Ishikawa (cell line): ENCODE measurements at regions not wholly inside any gene's neighbourhood (a gene's known extent, or its start where the extent isn't known, plus 50 kb on each side); places are given as distances from the start of the nearest gene placed in this dataset.

ENCODE experiments used
- CEBPB ChIP-seq: IDR thresholded peaks from 2 replicates; pipeline ENCODE4 v1.6.1; 2012
- CREB1 ChIP-seq: IDR thresholded peaks from 2 replicates; pipeline ENCODE4 v1.6.1; 2012; ENCODE audit warnings: low read depth
- EGR1 ChIP-seq: IDR thresholded peaks from 2 replicates; pipeline ENCODE4 v1.6.1; 2012
- EP300 ChIP-seq: IDR thresholded peaks from 2 replicates; pipeline ENCODE4 v1.6.1; 2012; ENCODE audit warnings: borderline replicate concordance
- FOXM1 ChIP-seq: IDR thresholded peaks from 2 replicates; pipeline ENCODE4 v1.6.1; 2012; ENCODE audit warnings: low read depth, borderline replicate concordance
- NFIC ChIP-seq: IDR thresholded peaks from 2 replicates; pipeline ENCODE4 v1.6.1; 2012
- RAD21 ChIP-seq: IDR thresholded peaks from 2 replicates; pipeline ENCODE4 v1.6.1; 2012; ENCODE audit warnings: low read depth
- TAF1 ChIP-seq: IDR thresholded peaks from 2 replicates; pipeline ENCODE4 v1.6.1; 2012; ENCODE audit warnings: low read depth, mild to moderate bottlenecking
- TCF12 ChIP-seq: IDR thresholded peaks from 2 replicates; pipeline ENCODE4 v1.6.1; 2012; ENCODE audit warnings: low read depth
- TEAD4 ChIP-seq: IDR thresholded peaks from 2 replicates; pipeline ENCODE4 v1.6.1; 2012
- YY1 ChIP-seq: IDR thresholded peaks from 2 replicates; pipeline ENCODE4 v1.6.1; 2012; ENCODE audit warnings: low read depth
- ZBTB7A ChIP-seq: IDR thresholded peaks from 2 replicates; pipeline ENCODE4 v1.6.1; 2012; ENCODE audit warnings: low read depth
- TF ChIP-seq, protein P1 (sequence below): IDR thresholded peaks from 2 replicates; pipeline ENCODE4 v1.6.1; 2012; ENCODE audit warnings: low read depth, mild to moderate bottlenecking
- TF ChIP-seq, protein P2 (sequence below): IDR thresholded peaks from 2 replicates; pipeline ENCODE4 v1.6.1; 2012
- TF ChIP-seq, protein P3 (sequence below): IDR thresholded peaks from 2 replicates; pipeline ENCODE4 v1.6.1; 2012

DNA sequence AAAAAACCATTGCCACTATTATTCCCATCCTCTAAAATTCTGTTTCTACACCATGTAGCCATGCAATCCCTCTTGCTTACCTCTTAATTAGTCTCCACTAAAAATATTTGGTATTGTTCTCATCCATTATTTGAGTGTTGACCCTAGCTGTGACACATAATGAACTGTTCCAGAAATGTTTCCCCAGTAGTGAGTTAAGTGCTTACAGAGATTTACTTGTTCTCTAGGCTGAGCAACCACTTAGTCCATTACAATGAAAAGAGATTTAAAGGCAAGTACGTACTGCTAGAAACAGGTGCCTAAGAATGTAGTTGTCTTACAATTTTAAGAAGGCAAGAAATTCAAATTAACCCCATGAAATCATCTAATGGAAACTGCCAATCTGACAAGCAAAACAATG is 112.7 kb upstream of the PTPN13 start:
- TF ChIP-seq ZBTB7A, result no peak
- TF ChIP-seq TAF1, result no peak
- TF ChIP-seq CEBPB, result no peak
- no peak for TF ChIP-seq TCF12
- TF ChIP-seq, protein P1, sequence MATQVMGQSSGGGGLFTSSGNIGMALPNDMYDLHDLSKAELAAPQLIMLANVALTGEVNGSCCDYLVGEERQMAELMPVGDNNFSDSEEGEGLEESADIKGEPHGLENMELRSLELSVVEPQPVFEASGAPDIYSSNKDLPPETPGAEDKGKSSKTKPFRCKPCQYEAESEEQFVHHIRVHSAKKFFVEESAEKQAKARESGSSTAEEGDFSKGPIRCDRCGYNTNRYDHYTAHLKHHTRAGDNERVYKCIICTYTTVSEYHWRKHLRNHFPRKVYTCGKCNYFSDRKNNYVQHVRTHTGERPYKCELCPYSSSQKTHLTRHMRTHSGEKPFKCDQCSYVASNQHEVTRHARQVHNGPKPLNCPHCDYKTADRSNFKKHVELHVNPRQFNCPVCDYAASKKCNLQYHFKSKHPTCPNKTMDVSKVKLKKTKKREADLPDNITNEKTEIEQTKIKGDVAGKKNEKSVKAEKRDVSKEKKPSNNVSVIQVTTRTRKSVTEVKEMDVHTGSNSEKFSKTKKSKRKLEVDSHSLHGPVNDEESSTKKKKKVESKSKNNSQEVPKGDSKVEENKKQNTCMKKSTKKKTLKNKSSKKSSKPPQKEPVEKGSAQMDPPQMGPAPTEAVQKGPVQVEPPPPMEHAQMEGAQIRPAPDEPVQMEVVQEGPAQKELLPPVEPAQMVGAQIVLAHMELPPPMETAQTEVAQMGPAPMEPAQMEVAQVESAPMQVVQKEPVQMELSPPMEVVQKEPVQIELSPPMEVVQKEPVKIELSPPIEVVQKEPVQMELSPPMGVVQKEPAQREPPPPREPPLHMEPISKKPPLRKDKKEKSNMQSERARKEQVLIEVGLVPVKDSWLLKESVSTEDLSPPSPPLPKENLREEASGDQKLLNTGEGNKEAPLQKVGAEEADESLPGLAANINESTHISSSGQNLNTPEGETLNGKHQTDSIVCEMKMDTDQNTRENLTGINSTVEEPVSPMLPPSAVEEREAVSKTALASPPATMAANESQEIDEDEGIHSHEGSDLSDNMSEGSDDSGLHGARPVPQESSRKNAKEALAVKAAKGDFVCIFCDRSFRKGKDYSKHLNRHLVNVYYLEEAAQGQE, result no peak
- TF ChIP-seq EP300, result no peak
- no peak for TF ChIP-seq NFIC
- TF ChIP-seq, protein P2, sequence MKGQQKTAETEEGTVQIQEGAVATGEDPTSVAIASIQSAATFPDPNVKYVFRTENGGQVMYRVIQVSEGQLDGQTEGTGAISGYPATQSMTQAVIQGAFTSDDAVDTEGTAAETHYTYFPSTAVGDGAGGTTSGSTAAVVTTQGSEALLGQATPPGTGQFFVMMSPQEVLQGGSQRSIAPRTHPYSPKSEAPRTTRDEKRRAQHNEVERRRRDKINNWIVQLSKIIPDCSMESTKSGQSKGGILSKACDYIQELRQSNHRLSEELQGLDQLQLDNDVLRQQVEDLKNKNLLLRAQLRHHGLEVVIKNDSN, result no peak

DNA sequence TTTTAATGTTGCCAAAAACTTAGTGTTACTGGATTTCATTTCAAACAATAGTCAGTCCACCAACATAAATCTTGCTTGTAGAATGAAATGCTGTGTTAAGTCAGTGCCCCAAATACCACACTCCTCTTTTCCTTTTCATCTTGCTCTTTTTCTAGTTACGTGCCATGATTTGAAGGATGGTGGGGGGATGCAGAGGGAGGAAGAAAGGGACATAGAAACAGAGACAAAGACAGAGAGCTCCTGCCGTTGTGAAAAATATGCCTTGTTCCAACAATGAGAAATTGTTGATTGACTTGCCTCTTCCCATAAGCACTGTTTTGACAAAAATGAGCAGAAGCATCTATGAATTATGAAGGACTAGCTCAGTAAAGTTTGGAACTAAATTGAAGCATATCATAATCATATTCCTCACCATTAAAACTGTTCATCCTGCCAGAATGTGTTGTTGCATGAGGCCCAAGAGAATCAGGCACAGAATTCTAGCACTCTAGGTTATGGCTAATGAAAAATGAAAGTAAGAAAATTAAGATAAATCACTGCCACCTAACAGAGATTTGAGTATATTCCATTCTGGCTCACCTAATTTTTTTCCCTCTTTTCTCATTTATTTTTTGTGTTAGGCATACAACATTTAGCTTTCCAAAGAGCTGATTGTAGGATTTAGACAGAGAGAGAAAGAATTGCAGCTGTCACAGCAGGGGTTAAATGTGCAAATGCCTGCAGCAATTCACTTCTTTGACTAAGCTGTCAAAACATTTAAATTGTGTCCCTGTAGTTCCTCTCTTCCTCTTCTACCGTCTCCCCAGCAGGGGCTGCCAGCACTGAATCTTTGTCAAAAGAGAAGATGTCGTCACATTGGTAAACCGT is 111.6 kb upstream of the PTPN13 start:
- TF ChIP-seq NFIC, result no peak

DNA sequence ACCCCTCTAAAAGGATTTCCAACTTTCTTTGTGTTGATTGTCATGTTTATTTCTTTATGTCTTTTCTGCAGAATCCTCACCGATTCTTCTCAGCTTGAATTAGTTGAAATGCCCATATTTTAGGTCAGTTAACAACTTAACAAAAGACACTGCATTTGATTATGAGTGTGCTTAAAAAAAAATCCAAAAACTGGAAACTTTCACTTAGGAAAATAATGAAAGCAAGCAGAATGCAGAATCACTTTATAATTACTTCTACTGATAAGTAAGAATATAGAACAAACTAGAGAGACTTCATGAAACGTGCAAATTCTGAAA is 111.0 kb upstream of the PTPN13 start:
- TF ChIP-seq, protein P1, result no peak
- TF ChIP-seq EP300 (no peak), TCF12 (no peak), YY1 (no peak), RAD21 (no peak), TAF1 (no peak), ZBTB7A (no peak), CEBPB (no peak), TEAD4 (no peak), NFIC (no peak), CREB1 (no peak), EGR1 (no peak), FOXM1 (no peak)
- TF ChIP-seq, protein P2, result no peak
- TF ChIP-seq, protein P3, sequence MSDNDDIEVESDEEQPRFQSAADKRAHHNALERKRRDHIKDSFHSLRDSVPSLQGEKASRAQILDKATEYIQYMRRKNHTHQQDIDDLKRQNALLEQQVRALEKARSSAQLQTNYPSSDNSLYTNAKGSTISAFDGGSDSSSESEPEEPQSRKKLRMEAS, result no peak

DNA sequence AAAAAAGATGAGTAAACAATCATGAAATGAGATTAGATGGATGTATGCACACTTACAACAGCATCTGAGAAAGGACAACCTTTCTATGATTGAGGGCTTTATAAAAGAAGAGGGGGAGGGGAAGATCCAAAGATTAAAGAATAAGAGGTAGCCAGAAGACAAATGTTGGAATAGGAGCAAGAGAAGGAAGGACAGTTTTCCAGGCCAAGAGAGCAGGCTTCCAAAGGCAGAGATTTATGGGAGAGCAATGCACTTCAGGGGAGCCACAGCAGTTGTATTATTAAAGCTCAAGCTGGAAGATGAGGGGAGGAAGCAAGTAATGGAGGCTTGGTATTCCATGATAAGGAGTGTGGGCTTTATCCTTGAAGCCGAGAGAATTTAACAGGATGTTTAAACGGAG is 110.3 kb upstream of the PTPN13 start:
- TF ChIP-seq, protein P1, result no peak
- TF ChIP-seq, protein P3, result no peak
- TF ChIP-seq YY1 (no peak), FOXM1 (no peak), RAD21 (no peak), TEAD4 (no peak), TCF12 (no peak), ZBTB7A (no peak), CEBPB (no peak), TAF1 (no peak), EP300 (no peak), NFIC (no peak), CREB1 (no peak), EGR1 (no peak)
- TF ChIP-seq, protein P2, result no peak
